CD4-positive, alpha-beta T cell (primary cell): ENCODE measurements at regions not wholly inside any gene's neighbourhood (a gene's known extent, or its start where the extent isn't known, plus 50 kb on each side); places are given as distances from the start of the nearest gene placed in this dataset.

Experiments
- ATAC-seq: fragments of 200-7000 bp; cut with Tn5 transposase; one replicate; pipeline ENCODE4 v1.10.0; 2022; ENCODE audit warnings: mild to moderate bottlenecking; ENCODE audit not compliant: poor library complexity
- CTCF ChIA-PET: fragments of 350-600 bp; sonication (Branson Sonifier 250); formaldehyde crosslinking; loops from one replicate; lab custom pipeline; 2021; ENCODE audit warnings: antibody characterized with exemption, inconsistent platforms; lab: Charles Lee
- POLR2A ChIA-PET: fragments of 350-600 bp; sonication (Branson Sonifier 250); formaldehyde crosslinking; loops from one replicate; lab custom pipeline; 2021; ENCODE audit warnings: antibody characterized with exemption, inconsistent platforms; lab: Charles Lee
- DNase-seq, 14 experiments: peaks; one replicate each; pipeline ENCODE4 v3.0.0-alpha.2; 2013 to 2020; ENCODE audit warnings: mixed read lengths in 2 of 14
- H3K27ac ChIP-seq, 2 donors: one replicate each; pipeline versions ENCODE4 v1.5.1 to v1.7.0; 2013; ENCODE audit warnings: low read length in 2 of 2, low read depth in 1 of 2, mild to moderate bottlenecking in 1 of 2
- H3K27me3 ChIP-seq, 2 experiments: 1 replicate in 1 of 2; 2 replicates in 1 of 2; pipeline versions ENCODE4 v1.6.1 to v1.7.0; 2013; ENCODE audit warnings: low read length in 2 of 2, control low read depth in 1 of 2, mild to moderate bottlenecking in 1 of 2, moderate library complexity in 1 of 2; ENCODE audit not compliant: insufficient read depth in 2 of 2, control insufficient read depth in 1 of 2
- H3K36me3 ChIP-seq: one replicate; pipeline ENCODE4 v1.6.1; 2013; ENCODE audit warnings: low read length, control low read depth; ENCODE audit not compliant: insufficient read depth
- H3K4me1 ChIP-seq: one replicate; pipeline ENCODE4 v1.6.1; 2013; ENCODE audit warnings: low read length, control low read depth; ENCODE audit not compliant: insufficient read depth
- H3K4me3 ChIP-seq: one replicate; pipeline ENCODE4 v1.5.1; 2013; ENCODE audit warnings: mild to moderate bottlenecking, low read length, moderate library complexity
- H3K9me3 ChIP-seq, 2 experiments: 1 replicate in 1 of 2; 2 replicates in 1 of 2; pipeline versions ENCODE4 v1.6.1 to v1.7.0; 2013; ENCODE audit warnings: low read length in 2 of 2, mild to moderate bottlenecking in 2 of 2, control low read depth in 1 of 2, moderate library complexity in 1 of 2; ENCODE audit not compliant: control insufficient read depth in 1 of 2, insufficient read depth in 1 of 2
- H3K27ac Mint-ChIP-seq: one replicate; pipeline ENCODE4 v1.8.0; 2020; ENCODE audit warnings: mixed read lengths
- H3K27me3 Mint-ChIP-seq: one replicate; pipeline ENCODE4 v1.8.0; 2021; ENCODE audit warnings: mixed read lengths
- H3K36me3 Mint-ChIP-seq: one replicate; pipeline ENCODE4 v1.8.0; 2021; ENCODE audit warnings: low read depth, mixed read lengths
- H3K4me1 Mint-ChIP-seq: one replicate; pipeline ENCODE4 v1.8.0; 2021; ENCODE audit warnings: low read depth, mixed read lengths
- H3K4me3 Mint-ChIP-seq: one replicate; pipeline ENCODE4 v1.8.0; 2020; ENCODE audit warnings: mild to moderate bottlenecking, mixed read lengths
- H3K9me3 Mint-ChIP-seq: one replicate; pipeline ENCODE4 v1.8.0; 2020; ENCODE audit warnings: mixed read lengths
- CTCF ChIP-seq: fragments of 200-600 bp; IDR thresholded peaks from one replicate; pipeline ENCODE4 v1.8.0; 2022; ENCODE audit warnings: antibody characterized with exemption, mild to moderate bottlenecking
- intact Hi-C, 2 experiments: fragments of 100-400 bp; cut with DNase I in 1 of 2; cut with micrococcal nuclease in 1 of 2; formaldehyde crosslinking; loops; one replicate each; pipeline versions ENCODE4 v1.15.1 to v1.9.0; 2023 to 2025; cut with DNase I, micrococcal nuclease

GRCh38 chr2:56040834-56041233 is 117.3 kb upstream of the EFEMP1 start:
- H3K36me3 Mint-ChIP-seq = no peaks in the 10 kb centered on the region
- H3K9me3 Mint-ChIP-seq = no peaks in the 10 kb centered on the region
- no peak for TF ChIP-seq CTCF
- Histone ChIP-seq H3K36me3 (no peaks in the 10 kb centered on the region), H3K4me3 (no peak overlapping the region), H3K27ac (no peak overlapping the region), H3K9me3 (no peaks in the 10 kb centered on the region), H3K4me1 (no peaks in the 10 kb centered on the region), H3K27me3 (no peaks in the 10 kb centered on the region)
- ATAC-seq (no peak), DNase-seq (no peak)
- ChIA-PET POLR2A (no interaction called here), CTCF (no interaction called here)
- no peak overlapping the region for H3K27ac Mint-ChIP-seq
- no peaks in the 10 kb centered on the region for H3K4me1 Mint-ChIP-seq
- H3K27me3 Mint-ChIP-seq = no peaks in the 10 kb centered on the region
- no peak overlapping the region for H3K4me3 Mint-ChIP-seq
- intact Hi-C loops = no loop called here

GRCh38 chr2:56047136-56047535 is 123.6 kb upstream of the EFEMP1 start:
- Mint-ChIP-seq H3K27me3 (no peaks in the 10 kb centered on the region), H3K4me1 (no peaks in the 10 kb centered on the region), H3K9me3 (no peaks in the 10 kb centered on the region), H3K36me3 (no peaks in the 10 kb centered on the region), H3K27ac (no peak overlapping the region), H3K4me3 (no peak overlapping the region)
- Histone ChIP-seq H3K4me3 (no peak overlapping the region), H3K27ac (no peak overlapping the region), H3K4me1 (no peaks in the 10 kb centered on the region), H3K36me3 (no peaks in the 10 kb centered on the region), H3K9me3 (peaks cover 0 to 3% of the 10 kb centered on the region in 2 experiments), H3K27me3 (no peaks in the 10 kb centered on the region)
- ATAC-seq (no peak), DNase-seq (no peak)
- ChIA-PET POLR2A (no interaction called here), CTCF (no interaction called here)
- intact Hi-C loops = no loop called here
- TF ChIP-seq CTCF = no peak

GRCh38 chr2:56049233-56049845 is 125.8 kb upstream of the EFEMP1 start:
- TF ChIP-seq CTCF = no peak
- CTCF ChIA-PET = interaction anchor here (0.6 kb wide), 1 partner anchor 17 kb away, joined by 3 read pairs; no protein-coding TSS in a partner anchor
- DNase-seq = no peak
- H3K36me3 ChIP-seq = no peaks in the 10 kb centered on the region
- no peak overlapping the region for H3K4me3 Mint-ChIP-seq
- intact Hi-C loops = no loop called here
- ATAC-seq = no peak
- peaks cover 0 to 3% of the 10 kb centered on the region in 2 experiments for H3K9me3 ChIP-seq
- no peaks in the 10 kb centered on the region for H3K27me3 Mint-ChIP-seq
- POLR2A ChIA-PET = no interaction called here
- no peaks in the 10 kb centered on the region for H3K36me3 Mint-ChIP-seq
- H3K4me3 ChIP-seq = no peak overlapping the region
- H3K27me3 ChIP-seq = no peaks in the 10 kb centered on the region
- no peaks in the 10 kb centered on the region for H3K4me1 ChIP-seq
- H3K9me3 Mint-ChIP-seq = no peaks in the 10 kb centered on the region
- no peak overlapping the region for H3K27ac ChIP-seq
- no peak overlapping the region for H3K27ac Mint-ChIP-seq
- H3K4me1 Mint-ChIP-seq = no peaks in the 10 kb centered on the region
